ENCODE measurements at regions not wholly inside any gene's neighbourhood (a gene's known extent, or its start where the extent isn't known, plus 50 kb on each side); places are given as distances from the start of the nearest gene placed in this dataset.

- no peaks in the 10 kb centered on the region for H3K79me2 ChIP-seq (ENCODE audit: control insufficient read depth, insufficient read depth, low read length)
- FAIRE-seq (no peak), DNase-seq (ENCODE audit: low read depth, low spot score) (no peak)
- H4K20me1 ChIP-seq (replicated peaks; ENCODE audit: control insufficient read depth, extremely low read depth, insufficient read depth, low read length) = no peaks in the 10 kb centered on the region
- H3K36me3 ChIP-seq (ENCODE audit: control insufficient read depth in 2 of 2, extremely low read depth in 1 of 2, insufficient read depth in 2 of 2, low read length in 2 of 2) = no peaks in the 10 kb centered on the region
- no peaks in the 10 kb centered on the region for H3K4me1 ChIP-seq (ENCODE audit: control insufficient read depth, extremely low read depth, insufficient read depth, low read length)
- H2AFZ ChIP-seq (ENCODE audit: low read depth, low read length) = no peak overlapping the region
- dilution Hi-C loops (cut with MboI; ENCODE audit: extremely low pct_ligation_motif_present, low sequenced_read_pairs) = no loop called here
- no peak overlapping the region for H3K4me3 ChIP-seq (replicated peaks in 1 of 3; ENCODE audit: insufficient read depth in 1 of 3, low read depth in 1 of 3, low read length in 3 of 3)
- H3K4me2 ChIP-seq (ENCODE audit: insufficient read depth, low read length) = no peak overlapping the region
- no peak overlapping the region for H3K9ac ChIP-seq (replicated peaks; ENCODE audit: extremely low read depth, insufficient read depth, low read length)
- BruUV-seq (replicated peaks) = no TSS peak
- no peaks in the 10 kb centered on the region for H3K27me3 ChIP-seq (ENCODE audit: control insufficient read depth in 2 of 2, insufficient read depth in 2 of 2, low read length in 2 of 2)
- no peaks in the 10 kb centered on the region for H3K9me3 ChIP-seq (replicated peaks; ENCODE audit: control insufficient read depth, insufficient read depth, low read length)
- H3K9me1 ChIP-seq (replicated peaks; ENCODE audit: control insufficient read depth, extremely low read depth, insufficient read depth, low read length) = no peaks in the 10 kb centered on the region
- H3K27ac ChIP-seq (ENCODE audit: insufficient read depth, low read depth, low read length) = no peak overlapping the region
- intact Hi-C loops (cut with micrococcal nuclease) = no loop called here
- ChIA-PET POLR2A (no interaction called here), CTCF (no interaction called here)
- TF ChIP-seq CTCF (IDR thresholded peaks at IDR 0.05; ENCODE audit: extremely low read depth in 1 of 2, insufficient read depth in 1 of 2, low read depth in 1 of 2, low read length in 2 of 2) (no peak), EZH2 (IDR thresholded peaks at IDR 0.05; ENCODE audit: borderline replicate concordance, low read depth, low read length, severe bottlenecking) (no peak), MAX (IDR thresholded peaks at IDR 0.05; ENCODE audit: insufficient read depth, insufficient read length) (no peak), GATA2 (IDR thresholded peaks at IDR 0.05; ENCODE audit: insufficient read depth, insufficient read length, low read depth, low read length) (no peak), FOS (IDR thresholded peaks at IDR 0.05; ENCODE audit: borderline replicate concordance, insufficient read depth, low read length) (no peak), JUN (IDR thresholded peaks at IDR 0.05; ENCODE audit: borderline replicate concordance, insufficient read depth, insufficient read length, low read depth) (no peak), POLR2A (IDR thresholded peaks at IDR 0.05; ENCODE audit: low read depth, low read length) (no peak), POLR2AphosphoS5 (IDR thresholded peaks at IDR 0.05; ENCODE audit: insufficient read depth, low read depth, low read length) (no peak), MYC (IDR thresholded peaks at IDR 0.05; ENCODE audit: low read depth, low read length) (no peak)
These were observed 1390.6 kb downstream of the UQCRFS1 start for GRCh38 chr19:27822336-27822735.

Data from endothelial cell of umbilical vein (primary cell).